Uterus (tissue), 2 donors: ENCODE measurements at regions not wholly inside any gene's neighbourhood (a gene's known extent, or its start where the extent isn't known, plus 50 kb on each side); places are given as distances from the start of the nearest gene placed in this dataset.

ENCODE experiments used
- POLR2A ChIP-seq, 2 donors: fragments of 450-650 bp; IDR thresholded peaks; one replicate each; pipeline ENCODE4 v1.6.1; 2016; ENCODE audit warnings: antibody characterized with exemption in 2 of 2, mild to moderate bottlenecking in 1 of 2, moderate library complexity in 1 of 2
- TF ChIP-seq, protein P1 (sequence below), 4 experiments: fragments of 200-600 bp in 2 of 4; fragments of 450-650 bp in 2 of 4; sonication (generic) in 2 of 4; IDR thresholded peaks; one replicate each; pipeline ENCODE4 v1.5.1; 2016 to 2019; ENCODE audit warnings: antibody characterized with exemption in 4 of 4, mild to moderate bottlenecking in 2 of 4, moderate library complexity in 1 of 4

DNA sequence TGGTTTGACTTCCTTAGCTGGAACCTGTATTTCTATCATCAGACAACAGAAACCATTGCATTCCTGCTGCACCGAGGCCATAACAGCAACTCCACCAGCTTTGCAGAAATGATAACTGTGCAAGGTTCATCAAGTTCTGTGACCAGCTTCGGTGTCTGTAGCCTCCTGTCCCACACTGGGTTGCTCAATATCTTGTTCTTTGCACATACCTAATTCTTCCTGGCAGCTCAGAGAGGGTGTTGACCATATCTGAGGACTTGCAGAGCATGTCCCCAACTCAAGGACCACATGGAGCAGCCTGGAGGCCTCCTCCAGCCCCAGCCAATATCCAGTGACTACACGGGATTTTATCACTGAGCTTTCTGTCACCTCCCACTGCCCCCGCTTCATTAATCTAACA is 59.3 kb upstream of the SCAF8 start:
- TF ChIP-seq, protein P1, sequence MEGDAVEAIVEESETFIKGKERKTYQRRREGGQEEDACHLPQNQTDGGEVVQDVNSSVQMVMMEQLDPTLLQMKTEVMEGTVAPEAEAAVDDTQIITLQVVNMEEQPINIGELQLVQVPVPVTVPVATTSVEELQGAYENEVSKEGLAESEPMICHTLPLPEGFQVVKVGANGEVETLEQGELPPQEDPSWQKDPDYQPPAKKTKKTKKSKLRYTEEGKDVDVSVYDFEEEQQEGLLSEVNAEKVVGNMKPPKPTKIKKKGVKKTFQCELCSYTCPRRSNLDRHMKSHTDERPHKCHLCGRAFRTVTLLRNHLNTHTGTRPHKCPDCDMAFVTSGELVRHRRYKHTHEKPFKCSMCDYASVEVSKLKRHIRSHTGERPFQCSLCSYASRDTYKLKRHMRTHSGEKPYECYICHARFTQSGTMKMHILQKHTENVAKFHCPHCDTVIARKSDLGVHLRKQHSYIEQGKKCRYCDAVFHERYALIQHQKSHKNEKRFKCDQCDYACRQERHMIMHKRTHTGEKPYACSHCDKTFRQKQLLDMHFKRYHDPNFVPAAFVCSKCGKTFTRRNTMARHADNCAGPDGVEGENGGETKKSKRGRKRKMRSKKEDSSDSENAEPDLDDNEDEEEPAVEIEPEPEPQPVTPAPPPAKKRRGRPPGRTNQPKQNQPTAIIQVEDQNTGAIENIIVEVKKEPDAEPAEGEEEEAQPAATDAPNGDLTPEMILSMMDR (IDR thresholded peaks at IDR 0.05): no peak
- TF ChIP-seq POLR2A (IDR thresholded peaks at IDR 0.05): no peak
